MM.1S (cell line): ENCODE measurements at regions not wholly inside any gene's neighbourhood (a gene's known extent, or its start where the extent isn't known, plus 50 kb on each side); places are given as distances from the start of the nearest gene placed in this dataset.

Experiments
- DNase-seq: peaks from one replicate; pipeline ENCODE4 v3.0.0-alpha.2; 2015
- H2AFZ ChIP-seq: fragments of 300-600 bp; sonication (generic); 2 replicates; pipeline ENCODE4 v1.6.0; 2016; ENCODE audit warnings: antibody characterized with exemption, low read length
- H3F3A ChIP-seq: fragments of 300-600 bp; sonication (generic); 2 replicates; pipeline ENCODE4 v1.6.1; 2016; ENCODE audit warnings: mild to moderate bottlenecking, antibody characterized with exemption, low read length, moderate library complexity, mixed read lengths; ENCODE audit not compliant: insufficient read depth
- H3K27ac ChIP-seq: fragments of 300-600 bp; sonication (generic); 2 replicates; pipeline ENCODE4 v1.5.1; 2016; ENCODE audit warnings: mild to moderate bottlenecking, low read length
- H3K27me3 ChIP-seq: fragments of 300-600 bp; sonication (generic); replicated peaks from 2 replicates; pipeline ENCODE4 v1.6.0; 2016; ENCODE audit warnings: low read length; ENCODE audit not compliant: insufficient read depth
- H3K36me3 ChIP-seq: fragments of 300-600 bp; sonication (generic); replicated peaks from 2 replicates; pipeline ENCODE4 v1.6.1; 2016; ENCODE audit warnings: mild to moderate bottlenecking, low read length, mixed read lengths; ENCODE audit not compliant: insufficient read depth
- H3K4me1 ChIP-seq: fragments of 300-600 bp; sonication (generic); 2 replicates; pipeline ENCODE4 v1.6.1; 2016; ENCODE audit warnings: low read length, mixed read lengths
- H3K4me2 ChIP-seq: fragments of 300-600 bp; sonication (generic); 2 replicates; pipeline ENCODE4 v1.6.0; 2016; ENCODE audit warnings: low read depth, low read length
- H3K4me3 ChIP-seq: fragments of 300-600 bp; sonication (generic); 2 replicates; pipeline ENCODE4 v1.5.1; 2016; ENCODE audit warnings: low read length, mixed read lengths
- H3K79me2 ChIP-seq: fragments of 300-600 bp; sonication (generic); 2 replicates; pipeline ENCODE4 v1.6.1; 2016; ENCODE audit warnings: mixed run types, low read length, mixed read lengths
- H3K9ac ChIP-seq: fragments of 300-600 bp; sonication (generic); 2 replicates; pipeline ENCODE4 v1.6.1; 2016; ENCODE audit warnings: low read length, mixed read lengths
- H3K9me2 ChIP-seq: fragments of 300-600 bp; sonication (generic); replicated peaks from 2 replicates; pipeline ENCODE4 v1.6.1; 2016; ENCODE audit warnings: mild to moderate bottlenecking, low read length, mixed read lengths; ENCODE audit not compliant: insufficient read depth
- H3K9me3 ChIP-seq: fragments of 300-600 bp; sonication (generic); replicated peaks from 2 replicates; pipeline ENCODE4 v1.6.1; 2016; ENCODE audit warnings: mild to moderate bottlenecking, low read length, mixed read lengths; ENCODE audit not compliant: insufficient read depth
- H4K20me1 ChIP-seq: fragments of 300-600 bp; sonication (generic); 2 replicates; pipeline ENCODE4 v1.6.1; 2016; ENCODE audit warnings: mild to moderate bottlenecking, low read length, moderate library complexity, mixed read lengths; ENCODE audit not compliant: insufficient read depth
- EZH2 ChIP-seq: fragments of 300-600 bp; sonication (generic); optimal IDR thresholded peaks from 2 replicates; pipeline ENCODE3; 2017; ENCODE audit warnings: low read depth, mild to moderate bottlenecking, antibody characterized with exemption, low read length, mixed read lengths
- EZH2phosphoT487 ChIP-seq: fragments of 300-600 bp; sonication (generic); IDR thresholded peaks from 2 replicates; pipeline ENCODE4 v1.6.1; 2018; ENCODE audit warnings: antibody characterized with exemption, low read length
- TF ChIP-seq, protein P1 (sequence below): fragments of 300-600 bp; sonication (generic); IDR thresholded peaks from 2 replicates; pipeline ENCODE4 v1.5.1; 2016; ENCODE audit warnings: antibody characterized with exemption, low read length, mixed read lengths

DNA sequence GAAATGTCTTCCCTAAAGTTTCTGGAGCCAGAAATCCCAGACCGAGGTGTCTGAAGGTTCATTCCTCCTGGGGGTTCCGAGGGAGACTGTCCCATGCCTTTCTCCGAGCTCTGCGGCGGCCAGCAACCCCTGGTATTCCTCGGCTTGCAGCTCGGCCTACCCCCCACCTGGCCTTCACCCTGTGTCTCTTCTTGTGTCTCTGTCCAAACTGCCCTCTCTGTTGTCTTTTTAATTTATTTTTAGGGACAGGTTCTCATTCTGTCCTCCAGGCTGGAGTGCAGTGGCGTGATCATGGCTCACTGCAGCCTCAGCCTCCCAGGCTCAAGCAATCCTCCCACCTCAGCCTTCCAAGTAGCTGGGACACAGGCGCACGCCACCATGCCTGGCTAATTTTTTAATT is 211.7 kb downstream of the SEC14L1 start:
- H3K9me2 ChIP-seq: no peaks in the 10 kb centered on the region
- peaks cover 83% of the 10 kb centered on the region for H3K79me2 ChIP-seq

DNA sequence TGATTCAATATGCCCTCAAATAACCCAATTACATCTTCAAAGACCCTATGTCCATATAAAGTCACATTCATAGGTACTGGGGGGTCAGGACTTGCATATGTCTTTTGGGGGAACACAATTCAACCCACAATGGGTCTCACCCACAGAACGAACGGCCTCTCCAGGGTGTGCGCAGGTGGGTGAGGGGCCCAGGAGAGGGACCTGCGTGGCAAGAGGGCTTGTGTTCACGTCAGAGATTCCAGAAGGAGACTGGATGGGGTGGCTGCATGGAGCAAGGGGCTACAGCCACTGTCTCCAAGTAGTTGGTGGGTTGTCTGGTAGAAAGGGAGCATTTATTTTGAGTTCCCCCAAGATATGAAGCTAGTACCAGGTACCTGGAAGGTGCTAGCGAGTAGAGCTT is 212.2 kb downstream of the SEC14L1 start:
- H3K9me3 ChIP-seq: no peaks in the 10 kb centered on the region
- H2AFZ ChIP-seq: no peak overlapping the region
- H3K79me2 ChIP-seq: peaks cover 83% of the 10 kb centered on the region
- H3K9ac ChIP-seq: no peak overlapping the region
- no peaks in the 10 kb centered on the region for H4K20me1 ChIP-seq
- H3K4me3 ChIP-seq: no peak overlapping the region
- DNase-seq: no peak
- H3K9me2 ChIP-seq: no peaks in the 10 kb centered on the region
- peaks cover 6% of the 10 kb centered on the region for H3K4me1 ChIP-seq
- H3F3A ChIP-seq: peaks cover 5% of the 10 kb centered on the region; the same call in 1 of the 2 replicates
- no peak overlapping the region for H3K27ac ChIP-seq
- H3K27me3 ChIP-seq: no peaks in the 10 kb centered on the region
- no peak overlapping the region for H3K4me2 ChIP-seq
- TF ChIP-seq, protein P1, sequence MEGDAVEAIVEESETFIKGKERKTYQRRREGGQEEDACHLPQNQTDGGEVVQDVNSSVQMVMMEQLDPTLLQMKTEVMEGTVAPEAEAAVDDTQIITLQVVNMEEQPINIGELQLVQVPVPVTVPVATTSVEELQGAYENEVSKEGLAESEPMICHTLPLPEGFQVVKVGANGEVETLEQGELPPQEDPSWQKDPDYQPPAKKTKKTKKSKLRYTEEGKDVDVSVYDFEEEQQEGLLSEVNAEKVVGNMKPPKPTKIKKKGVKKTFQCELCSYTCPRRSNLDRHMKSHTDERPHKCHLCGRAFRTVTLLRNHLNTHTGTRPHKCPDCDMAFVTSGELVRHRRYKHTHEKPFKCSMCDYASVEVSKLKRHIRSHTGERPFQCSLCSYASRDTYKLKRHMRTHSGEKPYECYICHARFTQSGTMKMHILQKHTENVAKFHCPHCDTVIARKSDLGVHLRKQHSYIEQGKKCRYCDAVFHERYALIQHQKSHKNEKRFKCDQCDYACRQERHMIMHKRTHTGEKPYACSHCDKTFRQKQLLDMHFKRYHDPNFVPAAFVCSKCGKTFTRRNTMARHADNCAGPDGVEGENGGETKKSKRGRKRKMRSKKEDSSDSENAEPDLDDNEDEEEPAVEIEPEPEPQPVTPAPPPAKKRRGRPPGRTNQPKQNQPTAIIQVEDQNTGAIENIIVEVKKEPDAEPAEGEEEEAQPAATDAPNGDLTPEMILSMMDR: no peak
- no peak for TF ChIP-seq EZH2
- no peak for TF ChIP-seq EZH2phosphoT487
- H3K36me3 ChIP-seq: no peaks in the 10 kb centered on the region

More for the DNA sequence above, 211.7 kb downstream of the SEC14L1 start:
- no peak for DNase-seq
- H3K9me3 ChIP-seq: no peaks in the 10 kb centered on the region
- peaks cover 12% of the 10 kb centered on the region for H3K4me1 ChIP-seq
- no peaks in the 10 kb centered on the region for H4K20me1 ChIP-seq
- no peaks in the 10 kb centered on the region for H3K27me3 ChIP-seq
- no peak overlapping the region for H2AFZ ChIP-seq
- H3K9ac ChIP-seq: no peak overlapping the region
- H3F3A ChIP-seq: peaks cover 10% of the 10 kb centered on the region; the same call in 1 of the 2 replicates
- no peak overlapping the region for H3K4me2 ChIP-seq
- H3K27ac ChIP-seq: no peak overlapping the region
- H3K36me3 ChIP-seq: no peaks in the 10 kb centered on the region
- no peak overlapping the region for H3K4me3 ChIP-seq
- TF ChIP-seq, protein P1: no peak
- TF ChIP-seq EZH2: no peak
- no peak for TF ChIP-seq EZH2phosphoT487

DNA sequence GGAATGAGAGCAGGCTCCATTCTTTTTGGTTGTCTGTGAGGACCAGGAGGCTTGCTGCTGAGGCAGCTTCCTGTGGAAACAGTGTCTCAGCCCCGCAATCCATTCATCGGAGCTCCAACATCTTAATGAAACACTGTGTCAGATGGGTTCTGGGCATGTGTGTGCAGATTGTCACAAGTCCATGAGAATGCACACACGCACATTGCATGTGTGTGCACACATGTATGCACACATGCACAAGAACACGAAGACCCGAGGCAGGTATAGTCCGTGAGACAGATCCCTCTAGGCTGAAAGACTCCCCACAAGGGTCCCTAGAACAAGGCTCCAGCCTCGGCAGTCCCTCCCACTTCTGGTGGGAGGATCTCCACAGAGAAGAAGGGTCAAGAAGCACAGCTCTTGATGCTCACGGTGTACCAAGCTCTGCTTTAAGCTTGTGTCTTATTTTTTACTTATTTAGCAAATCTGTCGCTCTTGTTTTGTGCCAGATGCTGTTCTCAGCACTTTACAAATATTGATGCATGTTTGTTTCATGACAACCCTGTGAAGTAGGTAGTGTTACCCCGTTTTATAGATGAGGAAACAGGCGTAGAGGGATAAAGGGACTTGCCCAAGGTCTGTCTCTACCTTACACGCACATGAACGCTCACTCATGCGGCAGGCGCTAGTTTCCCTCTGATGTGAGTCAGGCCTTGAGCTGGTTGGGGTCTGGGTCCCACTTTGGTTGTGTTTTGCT is 213.1 kb downstream of the SEC14L1 start:
- no peak overlapping the region for H3K27ac ChIP-seq
- H2AFZ ChIP-seq: no peak overlapping the region

More for the DNA sequence above, 213.1 kb downstream of the SEC14L1 start:
- 0 out of 2 replicates have a peak, but pooled peaks cover under 1% of the 10 kb centered on the region for H3K4me1 ChIP-seq
- no peaks in the 10 kb centered on the region for H4K20me1 ChIP-seq
- TF ChIP-seq EZH2 (no peak), EZH2phosphoT487 (no peak)
- TF ChIP-seq, protein P1: no peak
- no peak for DNase-seq
- H3K79me2 ChIP-seq: peaks cover 84% of the 10 kb centered on the region
- no peak overlapping the region for H3K4me2 ChIP-seq
- 0 out of 2 replicates have a peak, but pooled peaks cover 5% of the 10 kb centered on the region for H3F3A ChIP-seq
- no peaks in the 10 kb centered on the region for H3K27me3 ChIP-seq
- H3K9me3 ChIP-seq: no peaks in the 10 kb centered on the region
- H3K4me3 ChIP-seq: no peak overlapping the region
- no peaks in the 10 kb centered on the region for H3K9me2 ChIP-seq
- H3K9ac ChIP-seq: no peak overlapping the region
- no peaks in the 10 kb centered on the region for H3K36me3 ChIP-seq
